Esophagus muscularis mucosa (tissue), 4 donors: ENCODE measurements at regions not wholly inside any gene's neighbourhood (a gene's known extent, or its start where the extent isn't known, plus 50 kb on each side); places are given as distances from the start of the nearest gene placed in this dataset.

ENCODE experiments used
- CTCF ChIP-seq, 3 experiments: fragments of 200-600 bp in 2 of 3; fragments of 450-650 bp in 1 of 3; sonication (generic) in 2 of 3; IDR thresholded peaks; one replicate each; pipeline ENCODE4 v1.5.1; 2017 to 2019; ENCODE audit warnings: antibody characterized with exemption in 3 of 3, mild to moderate bottlenecking in 2 of 3, moderate library complexity in 1 of 3
- EP300 ChIP-seq: sonication (generic); formaldehyde crosslinking; IDR thresholded peaks from one replicate; pipeline ENCODE4 v1.6.1; 2017; ENCODE audit warnings: antibody characterized with exemption
- POLR2A ChIP-seq: fragments of 450-650 bp; IDR thresholded peaks from one replicate; pipeline ENCODE4 v1.6.1; 2017; ENCODE audit warnings: antibody characterized with exemption, moderate library complexity, mild to moderate bottlenecking, low read depth
- POLR2AphosphoS5 ChIP-seq, 2 donors: sonication (generic); formaldehyde crosslinking; IDR thresholded peaks; one replicate each; pipeline ENCODE4 v1.6.1; 2017; ENCODE audit warnings: antibody characterized with exemption in 2 of 2

- no peak for TF ChIP-seq CTCF (IDR thresholded peaks at IDR 0.05)
- no peak for TF ChIP-seq POLR2A
- TF ChIP-seq POLR2AphosphoS5 (IDR thresholded peaks at IDR 0.05): no peak
- no peak for TF ChIP-seq EP300
Observed at GRCh38 chr10:128418819-128419218, 292.6 kb upstream of the MKI67 start.
